Activated B cell treated with CpG ODN at 0.5 μM for 24 hours (primary cell): ENCODE measurements at regions not wholly inside any gene's neighbourhood (a gene's known extent, or its start where the extent isn't known, plus 50 kb on each side); places are given as distances from the start of the nearest gene placed in this dataset.

Experiments used
- ATAC-seq: fragments of 200-7000 bp; cut with Tn5 transposase; one replicate; pipeline ENCODE4 v1.10.0; 2021; ENCODE audit warnings: low read depth, mild to moderate bottlenecking, moderate library complexity
- CTCF ChIA-PET: fragments of 350-600 bp; sonication (Branson Sonifier 250); formaldehyde crosslinking; loops from one replicate; lab custom pipeline; 2021; ENCODE audit warnings: antibody characterized with exemption; lab: Charles Lee
- POLR2A ChIA-PET: fragments of 350-600 bp; sonication (Branson Sonifier 250); formaldehyde crosslinking; loops from one replicate; lab custom pipeline; 2021; ENCODE audit warnings: antibody characterized with exemption; lab: Charles Lee
- DNase-seq: peaks from one replicate; pipeline ENCODE4 v3.0.0; 2022
- H3K27ac Mint-ChIP-seq: one replicate; pipeline ENCODE4 v1.8.0; 2020; ENCODE audit warnings: mixed read lengths
- H3K27me3 Mint-ChIP-seq: one replicate; pipeline ENCODE4 v1.8.0; 2021; ENCODE audit warnings: mixed read lengths
- H3K36me3 Mint-ChIP-seq: one replicate; pipeline ENCODE4 v1.8.0; 2021; ENCODE audit warnings: low read depth, mixed read lengths
- H3K4me1 Mint-ChIP-seq: one replicate; pipeline ENCODE4 v1.8.0; 2021; ENCODE audit warnings: mixed read lengths
- H3K4me3 Mint-ChIP-seq: one replicate; pipeline ENCODE4 v1.8.0; 2020; ENCODE audit warnings: mild to moderate bottlenecking, mixed read lengths
- H3K9me3 Mint-ChIP-seq: one replicate; pipeline ENCODE4 v1.8.0; 2020; ENCODE audit warnings: mixed read lengths
- intact Hi-C: fragments of 100-400 bp; cut with micrococcal nuclease; formaldehyde crosslinking; loops from one replicate; pipeline ENCODE4 v1.15.1; 2024
- TF ChIP-seq, protein P1 (sequence below): fragments of 200-600 bp; IDR thresholded peaks from one replicate; pipeline ENCODE4 v1.8.0; 2022; ENCODE audit warnings: antibody characterized with exemption, mild to moderate bottlenecking

DNA sequence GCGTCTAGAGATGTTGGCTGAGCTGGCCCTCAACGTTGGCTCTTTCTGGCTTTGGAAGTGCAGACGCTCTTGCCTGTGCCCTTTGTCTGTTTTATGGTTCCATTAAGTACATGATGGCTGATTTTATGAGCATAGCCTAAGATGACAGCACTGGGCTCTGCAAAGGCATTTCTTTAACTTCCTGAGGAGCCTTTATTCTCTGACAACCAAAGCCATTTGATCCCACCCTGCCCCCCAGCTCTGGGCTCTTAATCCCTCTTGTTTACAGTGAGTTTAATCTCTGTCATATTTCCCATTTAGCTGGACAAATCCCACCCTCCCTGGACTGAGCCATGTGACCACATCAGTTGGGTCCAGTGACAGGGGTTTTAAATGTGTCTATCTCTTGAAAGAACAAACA, 195.9 kb downstream of the ACKR3 start:
- CTCF ChIA-PET = no interaction called here
- no peak overlapping the region for H3K4me3 Mint-ChIP-seq
- no peaks in the 10 kb centered on the region for H3K9me3 Mint-ChIP-seq
- H3K4me1 Mint-ChIP-seq = no peaks in the 10 kb centered on the region
- H3K27ac Mint-ChIP-seq = no peak overlapping the region
- POLR2A ChIA-PET = no interaction called here
- no peak for ATAC-seq
- no peak for DNase-seq
- no peaks in the 10 kb centered on the region for H3K36me3 Mint-ChIP-seq
- TF ChIP-seq, protein P1, sequence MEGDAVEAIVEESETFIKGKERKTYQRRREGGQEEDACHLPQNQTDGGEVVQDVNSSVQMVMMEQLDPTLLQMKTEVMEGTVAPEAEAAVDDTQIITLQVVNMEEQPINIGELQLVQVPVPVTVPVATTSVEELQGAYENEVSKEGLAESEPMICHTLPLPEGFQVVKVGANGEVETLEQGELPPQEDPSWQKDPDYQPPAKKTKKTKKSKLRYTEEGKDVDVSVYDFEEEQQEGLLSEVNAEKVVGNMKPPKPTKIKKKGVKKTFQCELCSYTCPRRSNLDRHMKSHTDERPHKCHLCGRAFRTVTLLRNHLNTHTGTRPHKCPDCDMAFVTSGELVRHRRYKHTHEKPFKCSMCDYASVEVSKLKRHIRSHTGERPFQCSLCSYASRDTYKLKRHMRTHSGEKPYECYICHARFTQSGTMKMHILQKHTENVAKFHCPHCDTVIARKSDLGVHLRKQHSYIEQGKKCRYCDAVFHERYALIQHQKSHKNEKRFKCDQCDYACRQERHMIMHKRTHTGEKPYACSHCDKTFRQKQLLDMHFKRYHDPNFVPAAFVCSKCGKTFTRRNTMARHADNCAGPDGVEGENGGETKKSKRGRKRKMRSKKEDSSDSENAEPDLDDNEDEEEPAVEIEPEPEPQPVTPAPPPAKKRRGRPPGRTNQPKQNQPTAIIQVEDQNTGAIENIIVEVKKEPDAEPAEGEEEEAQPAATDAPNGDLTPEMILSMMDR = no peak
- intact Hi-C loops = no loop called here
- peaks cover 8% of the 10 kb centered on the region for H3K27me3 Mint-ChIP-seq

DNA sequence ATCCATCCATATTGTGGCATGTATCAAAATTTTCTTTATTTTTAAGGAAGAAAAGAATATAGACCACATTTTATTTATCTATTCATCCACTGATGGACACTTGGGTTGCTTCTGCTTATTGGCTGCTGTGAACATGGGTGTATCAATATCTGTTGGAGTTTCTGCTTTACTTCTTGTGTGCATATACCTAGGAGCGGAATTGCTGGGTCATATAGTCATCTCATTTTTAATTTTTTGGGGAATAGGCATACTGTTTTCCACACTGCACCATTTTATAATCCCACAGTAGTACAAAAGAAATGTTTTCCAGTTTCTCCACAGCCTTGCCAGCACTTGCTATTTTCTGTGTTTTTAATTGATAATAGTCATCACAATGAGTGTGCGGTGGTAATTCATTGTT, 197.2 kb downstream of the ACKR3 start:
- ChIA-PET CTCF (no interaction called here), POLR2A (no interaction called here)
- TF ChIP-seq, protein P1 = no peak
- Mint-ChIP-seq H3K9me3 (no peaks in the 10 kb centered on the region), H3K4me1 (no peaks in the 10 kb centered on the region), H3K27ac (no peak overlapping the region), H3K36me3 (no peaks in the 10 kb centered on the region), H3K27me3 (peaks cover 8% of the 10 kb centered on the region), H3K4me3 (no peak overlapping the region)
- no peak for ATAC-seq
- intact Hi-C loops = no loop called here
- no peak for DNase-seq

DNA sequence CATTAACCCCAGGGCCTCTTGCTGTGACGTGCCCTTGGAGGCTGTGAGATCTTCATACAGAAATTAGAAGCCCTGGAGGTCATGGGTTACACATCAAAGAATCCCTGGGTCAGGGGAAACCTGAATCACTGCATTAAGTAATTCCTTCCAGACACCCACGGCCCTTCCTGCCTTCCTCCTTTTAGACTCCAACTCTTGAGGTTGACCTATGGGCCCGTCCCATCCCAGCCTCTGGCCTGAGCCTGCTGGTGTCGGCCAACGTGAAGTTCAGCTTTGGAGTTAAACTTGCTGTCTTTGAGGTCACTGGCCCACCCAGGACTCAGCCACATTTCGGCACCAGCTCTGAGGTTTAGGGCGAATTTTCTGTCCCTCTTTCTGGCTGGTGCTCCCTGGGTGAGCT, 198.3 kb downstream of the ACKR3 start:
- no peaks in the 10 kb centered on the region for H3K4me1 Mint-ChIP-seq

DNA sequence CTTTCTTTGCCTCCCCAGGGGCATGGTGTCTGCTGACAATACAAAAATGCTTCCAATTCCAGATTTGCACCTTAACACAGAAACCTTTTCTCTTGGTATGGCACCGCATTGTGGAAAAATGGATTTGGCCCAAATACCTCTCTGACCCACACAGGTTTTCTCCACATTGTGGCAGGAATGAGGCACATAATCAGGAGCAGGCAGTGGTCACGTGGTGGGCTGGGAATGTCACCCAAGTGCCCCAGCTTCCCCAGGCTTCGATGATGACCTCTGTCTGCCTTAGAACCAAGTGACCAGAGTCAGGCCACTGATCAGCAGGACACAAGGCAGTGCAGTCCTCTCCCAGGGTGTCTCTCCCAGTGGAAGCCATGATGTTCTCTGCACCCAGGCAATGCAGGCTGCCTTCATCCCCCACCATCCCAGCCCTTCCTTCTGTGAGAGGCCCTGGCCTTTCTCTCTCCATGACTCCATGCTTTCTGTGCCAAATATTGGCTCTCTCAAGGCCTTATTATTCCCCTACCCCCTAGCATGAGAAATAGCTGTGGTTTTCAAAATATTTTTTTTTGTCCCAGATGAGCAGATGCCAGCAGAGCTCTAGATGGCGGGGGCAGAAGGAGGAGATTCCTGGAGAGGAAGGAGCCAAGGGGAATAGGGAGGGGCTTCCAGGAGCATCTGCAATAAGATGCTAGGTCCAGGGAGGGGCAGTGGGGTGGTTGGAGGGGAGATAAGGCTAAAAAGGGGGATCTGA, 198.9 kb downstream of the ACKR3 start:
- Mint-ChIP-seq H3K9me3 (no peaks in the 10 kb centered on the region), H3K4me1 (no peaks in the 10 kb centered on the region), H3K36me3 (no peaks in the 10 kb centered on the region), H3K27ac (no peak overlapping the region), H3K27me3 (peaks cover 8% of the 10 kb centered on the region), H3K4me3 (no peak overlapping the region)
- ChIA-PET POLR2A (no interaction called here), CTCF (no interaction called here)
- intact Hi-C loops = no loop called here
- TF ChIP-seq, protein P1 = no peak
- ATAC-seq (no peak), DNase-seq (no peak)

More for the DNA sequence above, 198.3 kb downstream of the ACKR3 start:
- Mint-ChIP-seq H3K9me3 (no peaks in the 10 kb centered on the region), H3K36me3 (no peaks in the 10 kb centered on the region), H3K27ac (no peak overlapping the region), H3K27me3 (peaks cover 8% of the 10 kb centered on the region), H3K4me3 (no peak overlapping the region)
- DNase-seq = no peak
- POLR2A ChIA-PET = no interaction called here
- TF ChIP-seq, protein P1 = no peak
- CTCF ChIA-PET = no interaction called here
- intact Hi-C loops = no loop called here
- ATAC-seq = no peak

- CTCF ChIA-PET = no interaction called here
- ATAC-seq = no peak
- H3K4me3 Mint-ChIP-seq = no peak overlapping the region
- no peaks in the 10 kb centered on the region for H3K4me1 Mint-ChIP-seq
- no peaks in the 10 kb centered on the region for H3K36me3 Mint-ChIP-seq
- TF ChIP-seq, protein P1 = no peak
- no peak for DNase-seq
- no peaks in the 10 kb centered on the region for H3K9me3 Mint-ChIP-seq
- no peak overlapping the region for H3K27ac Mint-ChIP-seq
- intact Hi-C loops = no loop called here
- POLR2A ChIA-PET = no interaction called here
- H3K27me3 Mint-ChIP-seq = peaks cover 8% of the 10 kb centered on the region
These were observed 200.5 kb downstream of the ACKR3 start for GRCh38 chr2:236769981-236770671.
